Fibroblast of mammary gland (primary cell): ENCODE measurements at regions not wholly inside any gene's neighbourhood (a gene's known extent, or its start where the extent isn't known, plus 50 kb on each side); places are given as distances from the start of the nearest gene placed in this dataset.
A peak's percentile ranks its signal among the peaks of the same experiment; 100 is the strongest.

Source experiments
- DNase-seq: peaks from one replicate; pipeline ENCODE4 v3.0.0-alpha.2; 2010; ENCODE audit warnings: low read depth
- H3K4me3 ChIP-seq: 2 replicates; pipeline ENCODE4 v1.5.1; 2011; ENCODE audit warnings: low read depth, mild to moderate bottlenecking, low read length, moderate library complexity; ENCODE audit not compliant: control insufficient read depth
- TF ChIP-seq, protein P1 (sequence below): conservative IDR thresholded peaks from 2 replicates; pipeline ENCODE4 v1.5.1; 2011; ENCODE audit warnings: low read depth, low read length, inconsistent platforms; ENCODE audit not compliant: control insufficient read depth, insufficient read depth

GRCh38 chr16:48862087-48862532 lies 252.1 kb upstream of the N4BP1 start:
- TF ChIP-seq, protein P1, sequence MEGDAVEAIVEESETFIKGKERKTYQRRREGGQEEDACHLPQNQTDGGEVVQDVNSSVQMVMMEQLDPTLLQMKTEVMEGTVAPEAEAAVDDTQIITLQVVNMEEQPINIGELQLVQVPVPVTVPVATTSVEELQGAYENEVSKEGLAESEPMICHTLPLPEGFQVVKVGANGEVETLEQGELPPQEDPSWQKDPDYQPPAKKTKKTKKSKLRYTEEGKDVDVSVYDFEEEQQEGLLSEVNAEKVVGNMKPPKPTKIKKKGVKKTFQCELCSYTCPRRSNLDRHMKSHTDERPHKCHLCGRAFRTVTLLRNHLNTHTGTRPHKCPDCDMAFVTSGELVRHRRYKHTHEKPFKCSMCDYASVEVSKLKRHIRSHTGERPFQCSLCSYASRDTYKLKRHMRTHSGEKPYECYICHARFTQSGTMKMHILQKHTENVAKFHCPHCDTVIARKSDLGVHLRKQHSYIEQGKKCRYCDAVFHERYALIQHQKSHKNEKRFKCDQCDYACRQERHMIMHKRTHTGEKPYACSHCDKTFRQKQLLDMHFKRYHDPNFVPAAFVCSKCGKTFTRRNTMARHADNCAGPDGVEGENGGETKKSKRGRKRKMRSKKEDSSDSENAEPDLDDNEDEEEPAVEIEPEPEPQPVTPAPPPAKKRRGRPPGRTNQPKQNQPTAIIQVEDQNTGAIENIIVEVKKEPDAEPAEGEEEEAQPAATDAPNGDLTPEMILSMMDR: peak; percentile 43
- no peak overlapping the region for H3K4me3 ChIP-seq
- peak; percentile 86 for DNase-seq

GRCh38 chr16:48860341-48860740 lies 250.4 kb upstream of the N4BP1 start:
- DNase-seq: peak; percentile 41
- no peak overlapping the region for H3K4me3 ChIP-seq
- TF ChIP-seq, protein P1: no peak

DNA sequence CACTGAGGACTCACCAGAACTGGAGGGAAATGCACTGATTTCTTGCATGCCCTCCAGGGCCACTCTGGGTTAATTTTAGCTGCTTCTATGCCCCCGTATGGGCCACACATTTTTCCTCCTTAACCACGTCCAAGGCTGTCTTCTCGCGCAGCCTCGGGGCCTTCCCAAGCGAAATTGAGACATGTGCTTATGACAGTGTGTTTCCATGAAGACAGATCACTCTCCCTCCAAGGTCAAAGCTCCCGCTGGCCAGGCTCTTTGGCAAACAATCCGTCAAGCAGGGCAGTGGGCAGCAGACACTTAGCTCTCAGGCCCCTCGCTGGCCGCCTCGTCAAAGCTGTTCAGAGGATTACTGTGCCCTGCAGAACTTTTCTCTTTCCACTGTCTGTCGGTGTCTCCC lies 243.0 kb upstream of the N4BP1 start:
- no peak for DNase-seq
- TF ChIP-seq, protein P1: no peak
- H3K4me3 ChIP-seq: no peak overlapping the region

DNA sequence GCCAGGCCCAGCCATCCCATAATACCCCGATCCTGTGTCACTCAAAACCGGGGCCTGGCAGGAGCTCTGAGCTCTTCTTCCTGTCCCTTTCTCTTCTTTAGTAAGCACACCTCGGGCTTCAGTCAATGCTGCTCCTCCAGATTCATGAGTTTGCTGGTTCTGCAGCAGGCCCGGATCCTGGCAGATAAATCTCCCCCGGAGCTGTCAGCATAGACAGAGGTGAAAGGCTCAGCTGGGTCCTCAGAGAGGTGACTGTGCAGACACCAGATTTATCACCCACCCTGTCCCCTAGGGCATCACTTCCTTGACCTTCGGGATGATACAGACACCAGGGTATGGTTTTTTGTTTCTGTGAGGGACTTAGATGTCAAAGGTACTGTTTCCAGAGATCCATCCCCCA lies 242.5 kb upstream of the N4BP1 start:
- H3K4me3 ChIP-seq: no peak overlapping the region
- no peak for DNase-seq
- TF ChIP-seq, protein P1: no peak

- TF ChIP-seq, protein P1: no peak
- H3K4me3 ChIP-seq: no peak overlapping the region
These were observed 240.3 kb upstream of the N4BP1 start for GRCh38 chr16:48850097-48850770.

DNA sequence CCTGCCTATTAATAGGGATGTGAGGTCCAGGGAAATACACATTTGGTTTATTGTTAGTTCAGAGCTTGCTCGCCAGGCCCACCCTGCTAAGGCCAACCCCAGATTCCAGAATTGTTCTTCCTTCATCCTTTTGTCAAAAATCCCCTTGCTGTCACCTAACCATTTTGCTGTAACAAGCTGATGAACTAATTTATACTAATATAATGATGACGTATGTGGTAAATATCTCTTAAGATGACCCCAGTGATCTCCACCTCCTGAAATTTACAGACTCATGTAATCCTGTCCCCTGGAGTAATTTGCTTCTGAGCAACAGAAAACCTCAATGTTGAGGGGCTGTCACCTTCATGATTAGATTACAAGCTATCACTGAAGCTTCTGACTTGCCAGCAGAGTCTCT lies 236.3 kb upstream of the N4BP1 start:
- no peak for DNase-seq
- no peak overlapping the region for H3K4me3 ChIP-seq
- TF ChIP-seq, protein P1: no peak

More at GRCh38 chr16:48850097-48850770, 240.3 kb upstream of the N4BP1 start:
- no peak for DNase-seq

- TF ChIP-seq, protein P1: no peak
- H3K4me3 ChIP-seq: no peak overlapping the region
- no peak for DNase-seq
These were observed 235.3 kb upstream of the N4BP1 start for GRCh38 chr16:48845261-48845660.
